IMR-90 (cell line): ENCODE measurements at regions not wholly inside any gene's neighbourhood (a gene's known extent, or its start where the extent isn't known, plus 50 kb on each side); places are given as distances from the start of the nearest gene placed in this dataset.

Experiments
- CEBPB ChIP-seq: IDR thresholded peaks from 2 replicates; pipeline ENCODE4 v1.6.1; 2012; ENCODE audit warnings: low read depth, low read length, improper control_type of control experiment
- NFE2L2 ChIP-seq: fragments of 150-350 bp; IDR thresholded peaks from 2 replicates; pipeline ENCODE4 v1.6.1; 2016; ENCODE audit warnings: low read depth, mild to moderate bottlenecking, low read length
- POLR2A ChIP-seq: IDR thresholded peaks from 2 replicates; pipeline ENCODE4 v1.6.1; 2012; ENCODE audit warnings: mild to moderate bottlenecking, low read depth, low read length
- RAD21 ChIP-seq: IDR thresholded peaks from 2 replicates; pipeline ENCODE4 v1.6.1; 2012; ENCODE audit warnings: low read length, improper control_type of control experiment
- RFX5 ChIP-seq: IDR thresholded peaks from 2 replicates; pipeline ENCODE4 v1.8.0; 2012; ENCODE audit warnings: low read depth, mild to moderate bottlenecking, low read length, moderate library complexity
- SMC3 ChIP-seq: fragments of 150-350 bp; IDR thresholded peaks from 2 replicates; pipeline ENCODE4 v1.6.1; 2016; ENCODE audit warnings: low read depth, mild to moderate bottlenecking, antibody characterized with exemption, low read length, moderate library complexity
- TF ChIP-seq, protein P1 (sequence below): conservative IDR thresholded peaks from 2 replicates; pipeline ENCODE4 v1.5.1; 2012; ENCODE audit warnings: mild to moderate bottlenecking, low read depth, low read length, improper control_type of control experiment
- TF ChIP-seq, protein P2 (sequence below): fragments of 150-350 bp; IDR thresholded peaks from 2 replicates; pipeline ENCODE4 v1.6.1; 2016; ENCODE audit warnings: low read depth, mild to moderate bottlenecking, low read length, moderate library complexity, borderline replicate concordance

DNA sequence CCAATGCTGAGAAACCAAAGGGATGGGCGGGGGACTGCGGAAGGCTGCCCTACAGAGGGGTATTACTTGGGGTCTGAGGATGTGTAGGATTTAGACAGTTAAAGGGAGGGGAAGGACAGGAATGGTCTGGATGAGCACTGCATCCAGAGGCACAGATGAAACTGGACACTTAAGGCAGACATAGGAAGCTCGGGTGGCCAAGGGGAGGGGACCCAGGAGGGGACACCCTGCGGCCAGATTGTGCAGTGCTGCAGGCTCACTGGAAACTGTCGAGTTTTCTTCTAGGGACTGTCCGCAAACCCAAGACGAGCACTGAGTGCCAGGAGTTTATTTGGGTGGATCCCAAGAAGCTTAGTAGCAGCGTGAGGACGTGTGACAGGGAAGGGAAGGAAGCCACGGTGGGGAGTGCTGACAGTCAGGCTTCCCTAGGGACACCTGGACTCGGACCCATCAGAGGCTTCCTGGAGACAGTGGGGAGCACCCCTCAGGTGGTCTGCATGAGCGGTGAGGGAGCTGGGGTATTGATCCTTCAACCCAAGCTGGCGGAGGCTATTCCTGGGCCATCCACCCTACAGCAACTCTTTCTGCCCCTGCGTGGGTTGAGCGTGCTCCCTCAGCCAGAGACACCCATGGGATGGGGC lies 278.7 kb downstream of the FOXL1 start:
- TF ChIP-seq CEBPB (no peak), POLR2A (no peak), SMC3 (no peak), NFE2L2 (no peak), RAD21 (no peak), RFX5 (no peak)
- TF ChIP-seq, protein P1, sequence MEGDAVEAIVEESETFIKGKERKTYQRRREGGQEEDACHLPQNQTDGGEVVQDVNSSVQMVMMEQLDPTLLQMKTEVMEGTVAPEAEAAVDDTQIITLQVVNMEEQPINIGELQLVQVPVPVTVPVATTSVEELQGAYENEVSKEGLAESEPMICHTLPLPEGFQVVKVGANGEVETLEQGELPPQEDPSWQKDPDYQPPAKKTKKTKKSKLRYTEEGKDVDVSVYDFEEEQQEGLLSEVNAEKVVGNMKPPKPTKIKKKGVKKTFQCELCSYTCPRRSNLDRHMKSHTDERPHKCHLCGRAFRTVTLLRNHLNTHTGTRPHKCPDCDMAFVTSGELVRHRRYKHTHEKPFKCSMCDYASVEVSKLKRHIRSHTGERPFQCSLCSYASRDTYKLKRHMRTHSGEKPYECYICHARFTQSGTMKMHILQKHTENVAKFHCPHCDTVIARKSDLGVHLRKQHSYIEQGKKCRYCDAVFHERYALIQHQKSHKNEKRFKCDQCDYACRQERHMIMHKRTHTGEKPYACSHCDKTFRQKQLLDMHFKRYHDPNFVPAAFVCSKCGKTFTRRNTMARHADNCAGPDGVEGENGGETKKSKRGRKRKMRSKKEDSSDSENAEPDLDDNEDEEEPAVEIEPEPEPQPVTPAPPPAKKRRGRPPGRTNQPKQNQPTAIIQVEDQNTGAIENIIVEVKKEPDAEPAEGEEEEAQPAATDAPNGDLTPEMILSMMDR: no peak
- TF ChIP-seq, protein P2, sequence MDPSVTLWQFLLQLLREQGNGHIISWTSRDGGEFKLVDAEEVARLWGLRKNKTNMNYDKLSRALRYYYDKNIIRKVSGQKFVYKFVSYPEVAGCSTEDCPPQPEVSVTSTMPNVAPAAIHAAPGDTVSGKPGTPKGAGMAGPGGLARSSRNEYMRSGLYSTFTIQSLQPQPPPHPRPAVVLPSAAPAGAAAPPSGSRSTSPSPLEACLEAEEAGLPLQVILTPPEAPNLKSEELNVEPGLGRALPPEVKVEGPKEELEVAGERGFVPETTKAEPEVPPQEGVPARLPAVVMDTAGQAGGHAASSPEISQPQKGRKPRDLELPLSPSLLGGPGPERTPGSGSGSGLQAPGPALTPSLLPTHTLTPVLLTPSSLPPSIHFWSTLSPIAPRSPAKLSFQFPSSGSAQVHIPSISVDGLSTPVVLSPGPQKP: no peak
